Heart left ventricle (tissue), 13 donors: ENCODE measurements at regions not wholly inside any gene's neighbourhood (a gene's known extent, or its start where the extent isn't known, plus 50 kb on each side); places are given as distances from the start of the nearest gene placed in this dataset.

Experiments
- POLR2A ChIP-seq, 2 donors: fragments of 450-650 bp; IDR thresholded peaks; one replicate each; pipeline ENCODE4 v1.6.1; 2017; ENCODE audit warnings: antibody characterized with exemption in 2 of 2, mild to moderate bottlenecking in 2 of 2, moderate library complexity in 2 of 2
- TF ChIP-seq, protein P1 (sequence below), 12 donors: fragments of 200-600 bp; sonication (generic) in 4 of 12; IDR thresholded peaks; one replicate each; pipeline versions ENCODE4 v1.5.0 to v1.8.0; 2018 to 2022; ENCODE audit warnings: antibody characterized with exemption in 12 of 12, mild to moderate bottlenecking in 5 of 12
- donor health status: ischemic (EF 13 %, LVEDD 7.1; RV severe dilation, severe dysfunction).
- donor health status: DM: no; HTN: yes; CAD: no.
- donor health status: DM: no; HTN: no; CAD: no.
- donor health status: ischemic (EF 25% LVEDD 6.9; RV normal size, moderate dysfunction).
- donor health status: ischemic (EF 25% LVEDD 5.7; RV mildly dilated, moderate dysfunction).
- donor health status: ischemic (EF 35%, LVEDD 5.7; RV mildly dilated, moderate dysfunction).
- donor health status: nonischemic (EF 11% LVEDD 7.7; RV severe dilation, severe dysfunction).
- donor health status: DM: yes; HTN: yes; CAD: no.
- donor health status: PGD.
- donor health status: ischemic (EF 29% LVEDD 5.4; RV normal size, mild dysfunction).
- donor health status: nonischemic (EF 23%, LVEDD 6.1; RV moderate dilation, normal function).

DNA sequence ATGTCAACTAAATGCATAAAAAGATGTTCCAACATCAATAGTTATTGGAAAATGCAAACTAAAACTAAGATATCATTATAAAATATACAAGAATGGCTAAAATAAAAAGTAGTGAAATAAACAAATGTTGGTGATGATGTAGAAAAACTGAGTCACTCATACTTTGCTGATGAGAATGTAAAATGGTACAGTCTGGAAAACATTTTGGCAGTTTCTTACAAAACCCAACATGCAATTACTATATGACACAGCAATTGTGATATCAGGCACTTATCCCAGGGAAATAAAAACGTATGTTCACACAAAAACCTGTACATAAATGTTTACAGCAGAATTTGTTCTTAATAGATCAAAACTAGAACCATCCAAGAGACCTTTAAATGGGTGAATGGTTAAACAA is 182.6 kb downstream of the RTL9 start:
- TF ChIP-seq, protein P1, sequence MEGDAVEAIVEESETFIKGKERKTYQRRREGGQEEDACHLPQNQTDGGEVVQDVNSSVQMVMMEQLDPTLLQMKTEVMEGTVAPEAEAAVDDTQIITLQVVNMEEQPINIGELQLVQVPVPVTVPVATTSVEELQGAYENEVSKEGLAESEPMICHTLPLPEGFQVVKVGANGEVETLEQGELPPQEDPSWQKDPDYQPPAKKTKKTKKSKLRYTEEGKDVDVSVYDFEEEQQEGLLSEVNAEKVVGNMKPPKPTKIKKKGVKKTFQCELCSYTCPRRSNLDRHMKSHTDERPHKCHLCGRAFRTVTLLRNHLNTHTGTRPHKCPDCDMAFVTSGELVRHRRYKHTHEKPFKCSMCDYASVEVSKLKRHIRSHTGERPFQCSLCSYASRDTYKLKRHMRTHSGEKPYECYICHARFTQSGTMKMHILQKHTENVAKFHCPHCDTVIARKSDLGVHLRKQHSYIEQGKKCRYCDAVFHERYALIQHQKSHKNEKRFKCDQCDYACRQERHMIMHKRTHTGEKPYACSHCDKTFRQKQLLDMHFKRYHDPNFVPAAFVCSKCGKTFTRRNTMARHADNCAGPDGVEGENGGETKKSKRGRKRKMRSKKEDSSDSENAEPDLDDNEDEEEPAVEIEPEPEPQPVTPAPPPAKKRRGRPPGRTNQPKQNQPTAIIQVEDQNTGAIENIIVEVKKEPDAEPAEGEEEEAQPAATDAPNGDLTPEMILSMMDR (IDR thresholded peaks at IDR 0.05) = no peak
- no peak for TF ChIP-seq POLR2A (IDR thresholded peaks at IDR 0.05)
